GM12891 (cell line): ENCODE measurements at regions not wholly inside any gene's neighbourhood (a gene's known extent, or its start where the extent isn't known, plus 50 kb on each side); places are given as distances from the start of the nearest gene placed in this dataset.
"Not testable (repeated sequence)": the region's sequence is repeated elsewhere in the genome, so short reads cannot be mapped to it uniquely, and the experiment has no call there.

Source experiments
- DNase-seq: peaks from one replicate; pipeline ENCODE4 v3.0.0; 2011; ENCODE audit warnings: low spot score; ENCODE audit not compliant: insufficient read length
- FAIRE-seq: peaks from 2 replicates; lab custom pipeline; 2011; peaks lifted over from hg19 to GRCh38; lab: Jason Lieb, UNC
- PAX5 ChIP-seq: IDR thresholded peaks from 2 replicates; pipeline ENCODE4 v1.6.1; 2011; ENCODE audit warnings: low read length, moderate library complexity, mild to moderate bottlenecking; ENCODE audit not compliant: insufficient read depth, severe bottlenecking
- POLR2A ChIP-seq: IDR thresholded peaks from 2 replicates; pipeline ENCODE4 v1.6.1; 2011; ENCODE audit warnings: low read depth, low read length, control low read depth
- POLR2AphosphoS5 ChIP-seq: IDR thresholded peaks from 2 replicates; pipeline ENCODE4 v1.6.1; 2011; ENCODE audit warnings: low read depth, low read length, control low read depth
- POU2F2 ChIP-seq: IDR thresholded peaks from 2 replicates; pipeline ENCODE4 v1.6.1; 2011; ENCODE audit warnings: low read depth, mild to moderate bottlenecking, control low read depth, low read length, moderate library complexity
- SPI1 ChIP-seq: IDR thresholded peaks from 2 replicates; pipeline ENCODE4 v1.6.1; 2011; ENCODE audit warnings: low read depth, low read length, control low read depth
- TAF1 ChIP-seq: IDR thresholded peaks from 2 replicates; pipeline ENCODE4 v1.6.1; 2011; ENCODE audit warnings: low read depth, low read length, control low read depth

- DNase-seq: no peak
- FAIRE-seq: peak; percentile 92
- TF ChIP-seq PAX5: no peak
- TF ChIP-seq POU2F2: no peak
- no peak for TF ChIP-seq SPI1
These were observed 146.2 kb upstream of the RASA1 start for GRCh38 chr5:87121304-87122150.

DNA sequence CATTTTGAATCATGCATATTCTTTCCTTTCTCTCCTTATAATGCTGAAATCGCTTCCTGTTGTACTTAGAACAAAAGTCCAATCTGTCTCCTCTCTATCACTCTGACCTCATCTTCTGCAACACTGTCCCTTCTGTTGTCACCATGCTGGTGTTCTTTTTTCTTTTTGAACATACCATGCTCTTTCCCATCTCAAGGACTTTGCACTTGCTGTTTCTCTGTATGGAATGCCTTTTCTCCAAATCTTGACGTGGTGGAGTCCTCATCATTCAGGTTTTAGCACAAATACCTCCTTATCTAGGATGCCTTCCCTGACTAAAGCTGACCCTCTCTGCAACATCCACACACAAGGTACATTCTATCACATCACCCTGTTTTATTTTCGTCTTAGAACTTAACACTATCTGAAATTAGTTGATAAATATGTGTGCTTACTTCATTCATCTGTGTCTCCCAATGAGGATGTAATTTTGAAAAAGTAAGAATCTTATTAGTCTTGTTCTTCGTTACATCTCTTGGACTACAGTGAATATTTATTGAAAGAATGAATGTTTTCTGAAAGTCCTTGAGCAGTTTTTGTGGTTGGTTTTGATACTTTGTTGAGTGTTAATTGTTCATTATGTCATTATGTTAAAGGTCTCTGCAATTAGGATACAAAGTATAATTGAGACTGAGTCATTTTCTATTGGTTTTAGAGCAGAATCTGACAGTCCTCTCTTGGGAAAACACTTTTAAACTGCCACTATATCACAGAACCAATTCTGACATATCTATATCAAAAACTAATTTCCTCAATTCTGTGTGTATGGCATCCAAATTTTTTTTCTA is 145.3 kb upstream of the RASA1 start:
- no peak for DNase-seq
- FAIRE-seq: peak; percentile 31
- TF ChIP-seq POLR2AphosphoS5: no peak
- no peak for TF ChIP-seq PAX5
- TF ChIP-seq POLR2A: no peak
- TF ChIP-seq POU2F2: no peak
- TF ChIP-seq SPI1: no peak
- no peak for TF ChIP-seq TAF1

- DNase-seq (no peak), FAIRE-seq (no peak)
- no peak for TF ChIP-seq TAF1
- TF ChIP-seq PAX5: no peak
- TF ChIP-seq POLR2AphosphoS5: no peak
- no peak for TF ChIP-seq POU2F2
These were observed 141.9 kb upstream of the RASA1 start for GRCh38 chr5:87125766-87126165.

- TF ChIP-seq SPI1 (no peak), POLR2AphosphoS5 (no peak), PAX5 (no peak), POLR2A (no peak), POU2F2 (no peak), TAF1 (no peak)
- FAIRE-seq (no peak), DNase-seq (no peak)
These were observed 140.8 kb upstream of the RASA1 start for GRCh38 chr5:87126869-87127268.

DNA sequence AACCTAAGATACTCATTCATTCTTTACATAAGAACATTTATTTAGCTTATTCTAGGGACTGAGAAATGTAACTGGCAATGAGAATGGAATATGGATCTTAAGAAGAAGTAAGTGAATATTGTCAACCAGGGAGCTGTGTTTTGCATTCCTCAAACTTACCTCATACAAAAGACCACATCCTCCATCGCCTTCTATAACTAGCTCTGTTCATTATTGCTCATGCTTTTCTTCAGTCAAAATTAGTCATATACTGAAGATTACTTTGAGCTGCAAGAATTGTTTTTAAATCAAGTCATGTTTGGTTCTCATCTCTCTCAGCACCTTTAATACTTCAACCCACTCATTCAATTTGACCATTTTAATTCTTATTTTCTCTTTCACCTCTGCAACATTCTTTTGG is 140.3 kb upstream of the RASA1 start:
- DNase-seq: no peak
- no peak for TF ChIP-seq POU2F2
- TF ChIP-seq SPI1: peak; percentile 21; the same call in 1 of the 2 replicates

DNA sequence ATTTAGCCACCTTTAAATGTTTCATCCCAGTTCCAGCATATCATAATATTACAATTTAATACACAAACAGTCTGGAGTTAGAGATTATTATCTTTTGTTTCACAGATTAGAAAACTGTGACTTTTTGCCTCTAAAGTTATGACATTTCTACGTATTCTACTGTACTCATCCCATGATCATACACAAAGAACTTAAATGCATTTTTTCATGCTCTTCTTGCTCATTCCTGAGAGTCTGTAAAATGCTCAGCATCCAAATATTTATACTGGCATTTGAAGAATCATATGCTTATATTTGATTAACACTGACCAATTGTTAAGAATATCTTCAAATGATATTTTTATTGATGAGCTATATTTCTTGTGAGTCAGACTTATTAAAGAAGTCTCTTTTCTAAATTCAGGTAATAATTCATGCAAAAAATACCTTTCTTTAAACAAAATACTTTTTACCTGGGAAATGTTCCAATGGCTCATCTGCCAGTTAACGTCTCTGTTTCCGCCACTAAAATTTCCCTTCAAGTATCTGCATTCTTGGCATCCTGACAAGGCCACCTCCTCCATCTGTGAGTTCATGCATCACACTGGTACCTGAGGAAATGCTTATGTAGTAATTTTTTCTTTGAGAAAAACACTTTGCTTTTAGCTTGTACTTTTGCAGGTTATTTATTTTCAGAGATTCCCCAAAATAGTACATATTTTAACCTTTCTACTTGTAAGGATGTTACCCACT is 139.6 kb upstream of the RASA1 start:
- FAIRE-seq (no peak), DNase-seq (no peak)
- no peak for TF ChIP-seq POU2F2
- no peak for TF ChIP-seq PAX5
- no peak for TF ChIP-seq POLR2AphosphoS5
- TF ChIP-seq SPI1: no peak
- TF ChIP-seq POLR2A: no peak
- no peak for TF ChIP-seq TAF1

More for the DNA sequence above, 140.3 kb upstream of the RASA1 start:
- FAIRE-seq: no peak

- FAIRE-seq (no peak), DNase-seq (no peak)
- TF ChIP-seq PAX5 (no peak), TAF1 (no peak), POU2F2 (no peak), SPI1 (no peak), POLR2AphosphoS5 (no peak), POLR2A (no peak)
These were observed 138.6 kb upstream of the RASA1 start for GRCh38 chr5:87129046-87129445.

- DNase-seq: no peak
- TF ChIP-seq TAF1: no peak
- no peak for TF ChIP-seq SPI1
- no peak for TF ChIP-seq POU2F2
- no peak for FAIRE-seq
These were observed 135.0 kb upstream of the RASA1 start for GRCh38 chr5:87132696-87133095.

- not testable (repeated sequence) for FAIRE-seq, DNase-seq
These were observed 133.2 kb upstream of the RASA1 start for GRCh38 chr5:87134513-87134912.

- DNase-seq (no peak), FAIRE-seq (no peak)
- TF ChIP-seq SPI1: no peak
- TF ChIP-seq POU2F2: no peak
These were observed 131.6 kb upstream of the RASA1 start for GRCh38 chr5:87136096-87136495.

GRCh38 chr5:87136733-87137132 is 130.9 kb upstream of the RASA1 start:
- FAIRE-seq: peak; percentile 16

More at GRCh38 chr5:87136733-87137132, 130.9 kb upstream of the RASA1 start:
- DNase-seq: no peak
- TF ChIP-seq TAF1 (no peak), SPI1 (no peak), PAX5 (no peak), POLR2AphosphoS5 (no peak), POU2F2 (no peak)
